ENCODE measurements at regions not wholly inside any gene's neighbourhood (a gene's known extent, or its start where the extent isn't known, plus 50 kb on each side); places are given as distances from the start of the nearest gene placed in this dataset.

- TF ChIP-seq CTCF (tag by site-specific recombination; IDR thresholded peaks at IDR 0.05) (no peak), TCF7L2 (IDR thresholded peaks at IDR 0.05; ENCODE audit: borderline replicate concordance, low read depth, low read length) (no peak), ZNF513 (tag by site-specific recombination; IDR thresholded peaks at IDR 0.05) (no peak), BCL11A (tag by site-specific recombination; IDR thresholded peaks at IDR 0.05; ENCODE audit: low read depth) (no peak), ZNF324 (tag by site-specific recombination; IDR thresholded peaks at IDR 0.05) (no peak), ZNF112 (tag by site-specific recombination; IDR thresholded peaks at IDR 0.05) (no peak), ZNF529 (tag by site-specific recombination; IDR thresholded peaks at IDR 0.05; ENCODE audit: insufficient replicate concordance) (no peak), ZBTB26 (tag by site-specific recombination; optimal IDR thresholded peaks at IDR 0.05) (no peak), ZIC2 (tag by site-specific recombination; IDR thresholded peaks at IDR 0.05) (no peak), PBX3 (CRISPR knock-in tag; IDR thresholded peaks at IDR 0.05) (no peak), SP2 (tag by site-specific recombination; IDR thresholded peaks at IDR 0.05) (no peak), MYNN (tag by site-specific recombination; IDR thresholded peaks at IDR 0.05; ENCODE audit: borderline replicate concordance) (no peak), ZNF768 (tag by site-specific recombination; IDR thresholded peaks at IDR 0.05) (no peak), ZNF624 (tag by site-specific recombination; IDR thresholded peaks at IDR 0.05) (no peak)
Measured at GRCh38 chr12:112711026-112711425, 80.5 kb upstream of the RPH3A start.

Measured in HEK293 (cell line).